CD4-positive, alpha-beta T cell (primary cell): ENCODE measurements at regions not wholly inside any gene's neighbourhood (a gene's known extent, or its start where the extent isn't known, plus 50 kb on each side); places are given as distances from the start of the nearest gene placed in this dataset.

Experiments used
- ATAC-seq: fragments of 200-7000 bp; cut with Tn5 transposase; one replicate; pipeline ENCODE4 v1.10.0; 2022; ENCODE audit warnings: mild to moderate bottlenecking; ENCODE audit not compliant: poor library complexity
- CTCF ChIA-PET: fragments of 350-600 bp; sonication (Branson Sonifier 250); formaldehyde crosslinking; loops from one replicate; lab custom pipeline; 2021; ENCODE audit warnings: antibody characterized with exemption, inconsistent platforms; lab: Charles Lee
- POLR2A ChIA-PET: fragments of 350-600 bp; sonication (Branson Sonifier 250); formaldehyde crosslinking; loops from one replicate; lab custom pipeline; 2021; ENCODE audit warnings: antibody characterized with exemption, inconsistent platforms; lab: Charles Lee
- DNase-seq, 14 experiments: peaks; one replicate each; pipeline ENCODE4 v3.0.0-alpha.2; 2013 to 2020; ENCODE audit warnings: mixed read lengths in 2 of 14
- H3K27ac ChIP-seq, 2 donors: one replicate each; pipeline versions ENCODE4 v1.5.1 to v1.7.0; 2013; ENCODE audit warnings: low read length in 2 of 2, low read depth in 1 of 2, mild to moderate bottlenecking in 1 of 2
- H3K27me3 ChIP-seq, 2 experiments: 1 replicate in 1 of 2; 2 replicates in 1 of 2; pipeline versions ENCODE4 v1.6.1 to v1.7.0; 2013; ENCODE audit warnings: low read length in 2 of 2, control low read depth in 1 of 2, mild to moderate bottlenecking in 1 of 2, moderate library complexity in 1 of 2; ENCODE audit not compliant: insufficient read depth in 2 of 2, control insufficient read depth in 1 of 2
- H3K36me3 ChIP-seq: one replicate; pipeline ENCODE4 v1.6.1; 2013; ENCODE audit warnings: low read length, control low read depth; ENCODE audit not compliant: insufficient read depth
- H3K4me1 ChIP-seq: one replicate; pipeline ENCODE4 v1.6.1; 2013; ENCODE audit warnings: low read length, control low read depth; ENCODE audit not compliant: insufficient read depth
- H3K4me3 ChIP-seq: one replicate; pipeline ENCODE4 v1.5.1; 2013; ENCODE audit warnings: mild to moderate bottlenecking, low read length, moderate library complexity
- H3K9me3 ChIP-seq, 2 experiments: 1 replicate in 1 of 2; 2 replicates in 1 of 2; pipeline versions ENCODE4 v1.6.1 to v1.7.0; 2013; ENCODE audit warnings: low read length in 2 of 2, mild to moderate bottlenecking in 2 of 2, control low read depth in 1 of 2, moderate library complexity in 1 of 2; ENCODE audit not compliant: control insufficient read depth in 1 of 2, insufficient read depth in 1 of 2
- H3K27ac Mint-ChIP-seq: one replicate; pipeline ENCODE4 v1.8.0; 2020; ENCODE audit warnings: mixed read lengths
- H3K27me3 Mint-ChIP-seq: one replicate; pipeline ENCODE4 v1.8.0; 2021; ENCODE audit warnings: mixed read lengths
- H3K36me3 Mint-ChIP-seq: one replicate; pipeline ENCODE4 v1.8.0; 2021; ENCODE audit warnings: low read depth, mixed read lengths
- H3K4me1 Mint-ChIP-seq: one replicate; pipeline ENCODE4 v1.8.0; 2021; ENCODE audit warnings: low read depth, mixed read lengths
- H3K4me3 Mint-ChIP-seq: one replicate; pipeline ENCODE4 v1.8.0; 2020; ENCODE audit warnings: mild to moderate bottlenecking, mixed read lengths
- H3K9me3 Mint-ChIP-seq: one replicate; pipeline ENCODE4 v1.8.0; 2020; ENCODE audit warnings: mixed read lengths
- CTCF ChIP-seq: fragments of 200-600 bp; IDR thresholded peaks from one replicate; pipeline ENCODE4 v1.8.0; 2022; ENCODE audit warnings: antibody characterized with exemption, mild to moderate bottlenecking
- intact Hi-C, 2 experiments: fragments of 100-400 bp; cut with DNase I in 1 of 2; cut with micrococcal nuclease in 1 of 2; formaldehyde crosslinking; loops; one replicate each; pipeline versions ENCODE4 v1.15.1 to v1.9.0; 2023 to 2025; cut with DNase I, micrococcal nuclease

GRCh38 chr2:133811409-133812125 lies 243.3 kb upstream of the NCKAP5 start:
- ATAC-seq = no peak
- POLR2A ChIA-PET = no interaction called here
- Histone ChIP-seq H3K9me3 (peaks cover 0 to 7% of the 10 kb centered on the region in 2 experiments), H3K4me3 (no peak overlapping the region), H3K4me1 (no peaks in the 10 kb centered on the region), H3K27me3 (peaks cover 0 to 14% of the 10 kb centered on the region in 2 experiments), H3K36me3 (no peaks in the 10 kb centered on the region), H3K27ac (no peak overlapping the region)
- Mint-ChIP-seq H3K4me1 (no peaks in the 10 kb centered on the region), H3K27ac (no peak overlapping the region), H3K9me3 (peaks cover 2% of the 10 kb centered on the region), H3K27me3 (peaks cover 13% of the 10 kb centered on the region), H3K36me3 (no peaks in the 10 kb centered on the region), H3K4me3 (no peak overlapping the region)
- TF ChIP-seq CTCF = no peak
- CTCF ChIA-PET = no interaction called here
- intact Hi-C loops = no loop called here
- no peak for DNase-seq

- H3K4me3 Mint-ChIP-seq = no peak overlapping the region
- CTCF ChIA-PET = no interaction called here
- H3K4me1 ChIP-seq = no peaks in the 10 kb centered on the region
- no peaks in the 10 kb centered on the region for H3K36me3 ChIP-seq
- H3K4me1 Mint-ChIP-seq = no peaks in the 10 kb centered on the region
- H3K27me3 ChIP-seq = peaks cover 0 to 3% of the 10 kb centered on the region in 2 experiments
- POLR2A ChIA-PET = no interaction called here
- H3K36me3 Mint-ChIP-seq = no peaks in the 10 kb centered on the region
- no peak overlapping the region for H3K27ac ChIP-seq
- peaks cover 0 to 3% of the 10 kb centered on the region in 2 experiments for H3K9me3 ChIP-seq
- H3K27ac Mint-ChIP-seq = no peak overlapping the region
- peaks cover 2% of the 10 kb centered on the region for H3K9me3 Mint-ChIP-seq
- H3K4me3 ChIP-seq = no peak overlapping the region
- DNase-seq = no peak
- no peak for TF ChIP-seq CTCF
- peaks cover 7% of the 10 kb centered on the region for H3K27me3 Mint-ChIP-seq
- intact Hi-C loops = no loop called here
- no peak for ATAC-seq
These were observed 244.8 kb upstream of the NCKAP5 start for GRCh38 chr2:133812826-133813617.

GRCh38 chr2:133814890-133815289 lies 246.6 kb upstream of the NCKAP5 start:
- no peaks in the 10 kb centered on the region for H3K36me3 ChIP-seq
- no peak overlapping the region for H3K4me3 ChIP-seq
- ATAC-seq (no peak), DNase-seq (no peak)
- ChIA-PET CTCF (no interaction called here), POLR2A (no interaction called here)
- intact Hi-C loops = no loop called here
- H3K9me3 Mint-ChIP-seq = peaks cover 2% of the 10 kb centered on the region
- no peaks in the 10 kb centered on the region for H3K27me3 ChIP-seq
- no peaks in the 10 kb centered on the region for H3K36me3 Mint-ChIP-seq
- no peak for TF ChIP-seq CTCF
- H3K4me1 Mint-ChIP-seq = no peaks in the 10 kb centered on the region
- no peak overlapping the region for H3K27ac ChIP-seq
- no peak overlapping the region for H3K4me3 Mint-ChIP-seq
- H3K4me1 ChIP-seq = no peaks in the 10 kb centered on the region
- H3K9me3 ChIP-seq = peaks cover 0 to 3% of the 10 kb centered on the region in 2 experiments
- H3K27ac Mint-ChIP-seq = no peak overlapping the region
- peaks cover 11% of the 10 kb centered on the region for H3K27me3 Mint-ChIP-seq
